ENCODE measurements at regions not wholly inside any gene's neighbourhood (a gene's known extent, or its start where the extent isn't known, plus 50 kb on each side); places are given as distances from the start of the nearest gene placed in this dataset.

DNA sequence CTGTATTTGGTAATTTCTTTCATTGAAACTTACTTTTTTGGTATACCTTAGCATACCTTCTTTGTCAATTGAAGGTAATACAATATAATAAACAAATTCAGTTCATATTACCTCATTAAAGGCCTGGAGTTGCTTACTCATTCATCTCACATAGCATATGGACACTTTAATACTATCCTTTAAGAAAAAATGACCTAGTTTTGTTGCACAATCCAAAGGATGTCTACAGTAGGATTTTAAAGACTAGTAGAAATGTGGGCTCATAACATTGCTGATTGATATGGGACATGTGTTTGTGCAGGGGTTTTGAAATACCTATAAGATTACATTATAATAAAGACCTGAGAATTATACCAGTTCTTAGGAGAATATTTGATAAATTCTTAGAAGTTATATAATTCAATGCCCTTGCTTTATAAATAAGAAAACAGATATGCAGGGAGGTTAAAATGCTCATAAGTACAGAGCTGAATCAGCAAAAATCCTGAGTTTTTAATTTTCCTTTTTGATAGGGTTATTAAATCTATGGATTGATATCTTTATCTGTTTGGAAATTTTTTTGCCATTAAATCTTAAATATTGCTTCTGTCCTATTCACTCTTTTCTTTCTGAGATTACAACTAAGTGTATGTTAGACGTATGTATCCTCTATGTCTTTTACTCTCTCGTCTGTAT, 352.1 kb downstream of the ATP23 start:
- no peaks in the 10 kb centered on the region for H3K36me3 ChIP-seq (ENCODE audit: insufficient read depth, low read length)
- H3K27ac ChIP-seq (ENCODE audit: low read length): no peak overlapping the region
- H3K27me3 ChIP-seq (ENCODE audit: insufficient read depth, low read length, poor library complexity): peaks cover 9% of the 10 kb centered on the region
- no peak overlapping the region for H2AFZ ChIP-seq (ENCODE audit: low read depth, low read length)
- H3K9me3 ChIP-seq (ENCODE audit: insufficient read depth, low read length, severe bottlenecking): no peaks in the 10 kb centered on the region
- H3K4me3 ChIP-seq (ENCODE audit: low read depth in 1 of 2, low read length in 2 of 2): no peak overlapping the region
- H3K9ac ChIP-seq (ENCODE audit: low read depth, low read length): no peak overlapping the region
- no peaks in the 10 kb centered on the region for H3K4me1 ChIP-seq (ENCODE audit: insufficient read depth, low read length)
- no peak overlapping the region for H3K4me2 ChIP-seq (ENCODE audit: insufficient read depth, low read length)
- ATAC-seq (ENCODE audit: insufficient read depth, low read depth): no peak
- no peaks in the 10 kb centered on the region for H3K79me2 ChIP-seq (ENCODE audit: insufficient read depth, low read length)
- TF ChIP-seq EZH2 (IDR thresholded peaks at IDR 0.05; ENCODE audit: borderline replicate concordance, low read depth, low read length, severe bottlenecking): no peak
- TF ChIP-seq, protein P1, sequence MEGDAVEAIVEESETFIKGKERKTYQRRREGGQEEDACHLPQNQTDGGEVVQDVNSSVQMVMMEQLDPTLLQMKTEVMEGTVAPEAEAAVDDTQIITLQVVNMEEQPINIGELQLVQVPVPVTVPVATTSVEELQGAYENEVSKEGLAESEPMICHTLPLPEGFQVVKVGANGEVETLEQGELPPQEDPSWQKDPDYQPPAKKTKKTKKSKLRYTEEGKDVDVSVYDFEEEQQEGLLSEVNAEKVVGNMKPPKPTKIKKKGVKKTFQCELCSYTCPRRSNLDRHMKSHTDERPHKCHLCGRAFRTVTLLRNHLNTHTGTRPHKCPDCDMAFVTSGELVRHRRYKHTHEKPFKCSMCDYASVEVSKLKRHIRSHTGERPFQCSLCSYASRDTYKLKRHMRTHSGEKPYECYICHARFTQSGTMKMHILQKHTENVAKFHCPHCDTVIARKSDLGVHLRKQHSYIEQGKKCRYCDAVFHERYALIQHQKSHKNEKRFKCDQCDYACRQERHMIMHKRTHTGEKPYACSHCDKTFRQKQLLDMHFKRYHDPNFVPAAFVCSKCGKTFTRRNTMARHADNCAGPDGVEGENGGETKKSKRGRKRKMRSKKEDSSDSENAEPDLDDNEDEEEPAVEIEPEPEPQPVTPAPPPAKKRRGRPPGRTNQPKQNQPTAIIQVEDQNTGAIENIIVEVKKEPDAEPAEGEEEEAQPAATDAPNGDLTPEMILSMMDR (IDR thresholded peaks at IDR 0.05; ENCODE audit: borderline replicate concordance, extremely low read depth, low read length, poor library complexity, severe bottlenecking): no peak
- no peak for DNase-seq
- H4K20me1 ChIP-seq (ENCODE audit: insufficient read depth, low read length): no peaks in the 10 kb centered on the region

DNA sequence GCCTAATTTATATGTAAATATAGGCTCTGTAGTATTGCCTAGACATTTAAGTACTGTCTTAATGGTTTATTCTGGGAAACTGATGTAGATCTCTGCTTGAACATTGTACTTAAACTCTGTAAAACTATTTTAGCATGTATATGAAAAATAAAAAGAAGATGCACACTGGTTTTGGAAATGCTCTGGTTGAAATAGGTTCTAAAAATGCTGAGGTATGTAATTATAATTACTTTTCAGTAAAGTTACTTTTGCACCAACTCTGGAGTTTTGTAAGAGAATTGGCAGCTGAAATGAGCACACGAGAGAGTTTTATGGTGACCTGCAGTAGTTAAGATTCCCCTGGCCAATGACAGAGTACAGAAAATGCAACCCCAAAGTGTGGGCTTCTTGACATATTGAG, 353.9 kb downstream of the ATP23 start:
- DNase-seq (no peak), ATAC-seq (ENCODE audit: insufficient read depth, low read depth) (no peak)
- no peak overlapping the region for H3K27ac ChIP-seq (ENCODE audit: low read length)
- H3K9me3 ChIP-seq (ENCODE audit: insufficient read depth, low read length, severe bottlenecking): no peaks in the 10 kb centered on the region
- no peaks in the 10 kb centered on the region for H3K4me1 ChIP-seq (ENCODE audit: insufficient read depth, low read length)
- no peaks in the 10 kb centered on the region for H4K20me1 ChIP-seq (ENCODE audit: insufficient read depth, low read length)
- no peak overlapping the region for H3K9ac ChIP-seq (ENCODE audit: low read depth, low read length)
- H3K4me3 ChIP-seq (ENCODE audit: low read depth in 1 of 2, low read length in 2 of 2): no peak overlapping the region
- peaks cover 9% of the 10 kb centered on the region for H3K27me3 ChIP-seq (ENCODE audit: insufficient read depth, low read length, poor library complexity)
- no peak overlapping the region for H2AFZ ChIP-seq (ENCODE audit: low read depth, low read length)
- no peaks in the 10 kb centered on the region for H3K36me3 ChIP-seq (ENCODE audit: insufficient read depth, low read length)
- TF ChIP-seq, protein P1 (IDR thresholded peaks at IDR 0.05; ENCODE audit: borderline replicate concordance, extremely low read depth, low read length, poor library complexity, severe bottlenecking): no peak
- no peak for TF ChIP-seq EZH2 (IDR thresholded peaks at IDR 0.05; ENCODE audit: borderline replicate concordance, low read depth, low read length, severe bottlenecking)
- no peaks in the 10 kb centered on the region for H3K79me2 ChIP-seq (ENCODE audit: insufficient read depth, low read length)
- no peak overlapping the region for H3K4me2 ChIP-seq (ENCODE audit: insufficient read depth, low read length)

DNA sequence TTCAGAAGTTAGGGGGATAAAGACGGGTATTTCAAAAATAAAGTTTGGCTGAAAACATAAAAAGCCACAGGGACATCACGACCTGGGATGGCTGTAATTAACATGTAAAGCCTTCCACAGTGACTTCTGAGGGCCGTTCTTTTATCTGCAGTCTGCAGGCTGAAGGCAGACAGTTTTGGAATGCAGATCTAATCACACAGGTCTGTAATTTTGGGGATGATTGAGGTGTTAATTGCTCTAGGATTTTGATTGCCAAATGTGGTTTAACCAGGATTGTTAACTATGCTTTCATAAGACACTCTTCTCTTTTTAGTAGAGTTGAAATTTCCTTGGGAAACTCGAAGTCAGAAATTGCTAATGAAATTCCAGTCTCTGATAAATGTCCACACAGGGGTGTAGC, 355.5 kb downstream of the ATP23 start:
- no peak overlapping the region for H3K4me2 ChIP-seq (ENCODE audit: insufficient read depth, low read length)
- peaks cover 3% of the 10 kb centered on the region for H3K27me3 ChIP-seq (ENCODE audit: insufficient read depth, low read length, poor library complexity)
- H3K27ac ChIP-seq (ENCODE audit: low read length): no peak overlapping the region
- no peaks in the 10 kb centered on the region for H3K4me1 ChIP-seq (ENCODE audit: insufficient read depth, low read length)
- TF ChIP-seq, protein P1 (IDR thresholded peaks at IDR 0.05; ENCODE audit: borderline replicate concordance, extremely low read depth, low read length, poor library complexity, severe bottlenecking): no peak
- no peak for TF ChIP-seq EZH2 (IDR thresholded peaks at IDR 0.05; ENCODE audit: borderline replicate concordance, low read depth, low read length, severe bottlenecking)
- no peaks in the 10 kb centered on the region for H4K20me1 ChIP-seq (ENCODE audit: insufficient read depth, low read length)
- no peak overlapping the region for H2AFZ ChIP-seq (ENCODE audit: low read depth, low read length)
- ATAC-seq (ENCODE audit: insufficient read depth, low read depth): no peak
- DNase-seq: no peak
- H3K4me3 ChIP-seq (ENCODE audit: low read depth in 1 of 2, low read length in 2 of 2): no peak overlapping the region
- H3K79me2 ChIP-seq (ENCODE audit: insufficient read depth, low read length): no peaks in the 10 kb centered on the region
- no peaks in the 10 kb centered on the region for H3K36me3 ChIP-seq (ENCODE audit: insufficient read depth, low read length)
- H3K9me3 ChIP-seq (ENCODE audit: insufficient read depth, low read length, severe bottlenecking): no peaks in the 10 kb centered on the region
- H3K9ac ChIP-seq (ENCODE audit: low read depth, low read length): no peak overlapping the region
